ENCODE measurements at regions not wholly inside any gene's neighbourhood (a gene's known extent, or its start where the extent isn't known, plus 50 kb on each side); places are given as distances from the start of the nearest gene placed in this dataset.

GRCh38 chrX:43141885-43142284 lies 363.9 kb upstream of the PPP1R2C start:
- TF ChIP-seq CTCF (IDR thresholded peaks at IDR 0.05; ENCODE audit: low read depth, low read length) (no peak), EZH2phosphoT487 (IDR thresholded peaks at IDR 0.05; ENCODE audit: low read depth) (no peak)
